GM18498 (cell line): ENCODE measurements at regions not wholly inside any gene's neighbourhood (a gene's known extent, or its start where the extent isn't known, plus 50 kb on each side); places are given as distances from the start of the nearest gene placed in this dataset.
"Not testable (repeated sequence)": the region's sequence is repeated elsewhere in the genome, so short reads cannot be mapped to it uniquely, and the experiment has no call there.

ENCODE experiments used
- ATAC-seq: cut with Tn5 transposase; IDR thresholded peaks from one replicate; pipeline ENCODE4 v1.9.1; 2021; ENCODE audit warnings: mild to moderate bottlenecking, moderate library complexity; ENCODE audit not compliant: unreplicated experiment

DNA sequence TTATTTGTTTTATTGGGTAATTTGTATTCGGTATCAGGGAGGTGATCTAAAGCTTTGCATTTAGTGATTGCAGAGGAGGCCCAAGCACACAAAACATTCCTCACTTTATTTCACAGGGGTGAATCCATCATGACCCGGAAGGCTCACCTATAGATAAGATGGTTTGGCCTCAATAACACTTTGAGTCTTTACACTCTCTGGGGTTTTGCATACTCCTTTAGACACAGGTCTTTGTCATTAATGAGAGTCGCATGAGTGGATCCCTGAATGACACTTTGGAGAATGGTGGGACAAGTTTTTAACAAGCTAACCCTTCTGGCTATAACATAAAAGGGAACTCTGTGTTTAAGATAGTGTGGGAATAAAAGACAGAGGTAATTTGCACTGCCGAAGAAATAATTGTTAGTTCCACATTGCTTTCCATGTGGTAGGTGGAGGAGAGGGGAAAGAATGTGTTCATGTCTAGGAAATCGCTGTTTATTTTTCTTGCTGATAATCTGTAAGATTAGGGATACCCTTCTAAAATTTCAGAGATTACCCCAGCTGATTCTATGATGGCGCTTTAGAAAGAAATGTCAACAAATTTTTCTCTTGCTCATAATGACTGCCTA lies 455.8 kb downstream of the TFEC start:
- ATAC-seq: no peak

DNA sequence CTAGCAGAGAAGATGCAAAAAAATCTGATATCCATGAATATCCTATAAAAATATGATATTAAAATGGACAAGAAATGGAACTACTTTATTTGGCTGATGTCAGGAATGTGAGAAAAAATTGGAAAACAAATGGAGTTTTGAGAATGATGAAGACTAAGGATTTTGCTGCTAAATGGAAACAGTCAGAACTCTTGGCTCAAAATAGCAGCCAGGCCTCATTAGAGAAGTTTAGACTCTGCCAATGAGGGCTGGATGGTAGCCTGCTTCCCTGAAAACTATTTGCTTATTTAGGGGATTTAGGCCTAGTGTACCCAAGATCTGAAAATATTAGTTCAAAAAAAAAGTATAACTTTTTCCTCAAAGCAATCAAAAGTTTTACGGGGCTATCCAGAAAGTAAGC lies 458.5 kb downstream of the TFEC start:
- no peak for ATAC-seq

DNA sequence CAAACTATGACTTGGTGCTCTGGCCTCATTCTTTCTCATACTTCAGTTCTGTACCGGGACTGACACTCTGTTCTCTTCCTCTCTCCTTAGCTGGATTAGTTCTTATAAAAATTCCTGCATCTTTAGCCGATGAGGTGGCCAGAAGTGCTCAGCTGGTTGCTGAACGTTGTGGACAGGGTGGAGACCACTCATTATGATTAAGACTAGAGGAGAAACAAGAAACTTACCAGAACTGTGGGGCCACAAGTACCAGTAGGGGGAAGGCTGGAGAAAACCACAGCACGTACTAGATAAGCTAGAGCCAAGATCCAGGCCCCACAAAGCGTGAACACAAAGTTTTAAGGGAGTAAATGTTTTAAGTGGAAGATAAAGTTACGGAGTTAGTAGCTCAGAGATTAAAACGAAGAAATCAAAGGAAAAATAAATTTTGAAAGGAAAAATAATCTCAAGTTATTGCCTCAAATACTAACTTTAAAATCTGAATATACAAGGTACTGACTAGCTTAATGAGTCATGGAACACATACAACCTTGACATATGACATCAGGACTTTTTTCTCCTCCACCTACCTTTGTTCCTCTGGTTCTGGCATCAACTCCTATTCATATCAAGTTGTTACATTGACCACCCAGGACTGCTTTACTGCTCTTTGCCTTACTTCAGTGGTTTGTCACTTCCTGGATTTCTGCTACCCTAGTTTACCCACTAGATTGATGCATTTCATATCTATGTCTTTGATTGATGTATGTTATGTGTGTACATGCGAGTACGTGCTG lies 469.0 kb downstream of the TFEC start:
- ATAC-seq: no peak

DNA sequence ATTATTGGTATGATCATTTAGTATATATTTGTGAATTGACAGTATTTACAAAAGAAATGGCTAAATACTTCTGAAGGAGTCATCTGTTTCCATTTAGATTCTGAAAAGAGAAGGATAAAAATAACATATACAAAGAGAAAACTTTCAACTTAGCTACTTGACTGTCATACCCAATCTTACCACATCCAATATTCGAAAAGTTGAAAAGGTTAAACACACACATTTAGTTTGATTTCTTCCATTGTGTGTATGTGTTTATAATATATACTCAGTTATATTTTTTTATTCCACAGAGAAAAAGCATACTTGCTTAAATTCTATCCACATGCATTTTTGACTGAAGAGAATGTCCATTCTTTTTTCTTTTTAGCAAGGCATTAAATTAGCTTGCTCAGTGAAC lies 470.7 kb downstream of the TFEC start:
- ATAC-seq: no peak

DNA sequence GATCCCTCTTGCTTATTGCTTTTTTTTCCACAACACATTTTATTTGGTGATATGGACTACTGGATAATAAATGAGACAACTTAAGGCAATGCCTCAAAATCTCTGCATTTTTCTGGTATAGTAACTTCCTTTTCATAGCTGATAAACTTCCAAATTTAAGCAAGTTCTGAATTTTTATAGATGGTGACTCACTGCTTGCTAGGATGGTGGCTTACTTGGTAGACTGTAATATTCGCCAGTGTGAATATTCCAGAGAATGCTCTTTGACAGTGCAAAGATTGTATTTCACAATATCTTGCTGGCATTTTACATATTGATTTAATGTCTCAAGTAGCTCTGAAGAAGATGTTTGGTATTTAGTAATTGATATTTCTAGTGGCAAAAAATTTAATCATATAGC lies 472.4 kb downstream of the TFEC start:
- ATAC-seq: no peak

DNA sequence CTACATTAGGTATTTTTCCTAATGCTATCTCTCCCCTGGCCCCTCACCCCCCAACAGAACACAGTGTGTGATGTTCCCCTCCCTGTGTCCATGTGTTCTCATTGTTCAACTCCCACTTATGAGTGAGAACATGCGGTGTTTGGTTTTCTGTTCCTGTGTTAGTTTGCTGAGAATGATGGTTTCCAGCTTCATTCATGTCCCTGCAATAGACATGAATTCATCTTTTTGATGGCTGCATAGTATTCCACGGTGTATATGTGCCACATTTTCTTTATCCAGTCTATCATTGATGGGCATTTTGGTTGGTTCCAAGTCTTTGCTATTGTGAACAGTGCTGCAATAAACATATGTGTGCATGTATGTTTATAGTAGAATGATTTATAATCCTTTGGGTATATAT lies 473.3 kb downstream of the TFEC start:
- ATAC-seq: not testable (repeated sequence)

DNA sequence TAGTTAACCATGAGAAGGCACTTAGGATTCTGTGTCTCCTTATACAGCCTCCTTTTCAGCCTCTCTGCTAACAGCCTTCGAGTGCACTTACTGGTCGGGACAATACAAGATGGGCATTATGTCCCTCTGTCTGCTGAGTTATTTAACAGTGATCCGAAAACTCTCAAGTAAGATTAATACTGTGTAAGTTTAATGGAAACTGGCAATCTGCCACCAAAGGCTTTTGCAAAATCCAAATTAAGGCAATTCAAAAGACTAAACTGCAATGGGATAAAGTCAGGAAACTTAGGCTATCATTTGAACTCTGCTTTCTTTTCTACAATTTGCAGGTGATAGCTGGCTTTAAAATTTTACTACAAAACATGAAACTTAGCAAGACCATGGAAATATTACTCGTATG lies 477.8 kb downstream of the TFEC start:
- no peak for ATAC-seq

DNA sequence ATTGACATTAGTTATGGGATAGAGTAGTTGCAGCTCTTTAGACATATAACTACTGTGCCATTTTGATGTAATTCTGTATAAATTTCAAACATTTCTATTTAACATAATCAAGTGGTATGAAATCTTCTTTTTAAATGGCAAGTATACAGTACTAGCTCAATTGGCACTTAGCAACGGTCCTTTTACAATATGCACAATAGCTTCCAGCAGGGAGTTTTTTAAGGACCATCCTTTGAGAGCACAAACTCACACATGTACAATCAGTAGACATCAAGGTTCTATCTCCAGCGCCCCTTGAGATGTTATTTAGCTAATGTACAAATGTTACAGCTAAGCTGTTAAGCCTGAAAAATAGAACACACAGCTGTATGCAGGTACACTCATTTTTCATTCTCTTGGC lies 480.7 kb downstream of the TFEC start:
- ATAC-seq: no peak

DNA sequence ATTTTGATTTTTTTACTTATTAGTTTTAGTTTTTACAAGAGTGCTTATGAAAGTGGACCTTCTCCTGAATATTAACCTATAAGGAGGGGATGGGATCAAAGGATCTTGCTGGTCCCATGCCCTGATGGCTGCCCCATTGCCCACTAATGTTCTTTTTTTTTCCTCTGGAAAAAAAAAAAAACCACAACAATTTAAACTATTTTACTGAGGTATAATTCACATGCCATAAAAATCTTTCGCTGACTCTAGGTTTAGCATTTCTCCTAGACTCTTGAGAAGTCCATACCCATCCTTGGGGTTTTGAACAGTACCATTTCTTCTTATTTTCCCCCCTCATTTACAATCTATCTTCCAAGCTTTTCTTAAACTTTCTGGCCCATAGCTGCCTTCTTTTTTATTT lies 481.8 kb downstream of the TFEC start:
- ATAC-seq: no peak

DNA sequence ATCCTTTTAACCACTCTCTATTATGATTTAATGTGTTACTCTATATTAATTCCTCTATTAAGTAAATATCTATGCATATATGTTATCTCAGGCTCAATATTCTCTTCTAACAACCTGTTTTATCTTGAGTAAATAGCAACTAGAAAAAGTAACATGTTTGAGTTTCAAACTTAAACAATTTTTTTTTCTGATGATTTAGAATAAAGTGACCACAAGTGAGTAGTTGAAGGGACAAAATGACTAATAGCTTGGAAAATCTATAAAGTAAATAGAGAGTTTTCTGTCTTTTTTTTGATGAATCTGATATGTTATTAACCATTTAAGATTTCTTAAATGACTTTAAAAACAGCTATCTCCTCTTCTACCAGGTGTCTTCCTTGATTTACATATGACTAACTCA lies 483.8 kb downstream of the TFEC start:
- ATAC-seq: no peak

DNA sequence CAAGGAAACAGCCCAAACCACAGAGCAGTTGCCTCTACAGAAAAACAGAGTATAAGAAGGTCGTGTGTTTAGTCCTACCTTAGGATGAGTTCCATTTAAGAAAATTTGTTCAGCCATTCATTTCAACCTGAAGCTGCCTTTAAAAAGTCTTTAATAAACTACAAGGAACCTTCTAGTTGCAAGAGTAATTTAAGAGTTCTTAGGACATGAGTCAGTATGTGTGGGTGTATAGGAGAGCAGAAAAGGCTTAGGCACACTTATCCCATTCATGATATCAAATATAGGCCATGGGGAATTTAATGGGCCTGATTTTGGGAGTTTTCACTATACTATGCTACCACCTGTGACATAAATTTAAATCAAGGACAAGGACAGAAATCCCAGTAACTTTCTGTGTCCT lies 496.8 kb downstream of the TFEC start:
- no peak for ATAC-seq

DNA sequence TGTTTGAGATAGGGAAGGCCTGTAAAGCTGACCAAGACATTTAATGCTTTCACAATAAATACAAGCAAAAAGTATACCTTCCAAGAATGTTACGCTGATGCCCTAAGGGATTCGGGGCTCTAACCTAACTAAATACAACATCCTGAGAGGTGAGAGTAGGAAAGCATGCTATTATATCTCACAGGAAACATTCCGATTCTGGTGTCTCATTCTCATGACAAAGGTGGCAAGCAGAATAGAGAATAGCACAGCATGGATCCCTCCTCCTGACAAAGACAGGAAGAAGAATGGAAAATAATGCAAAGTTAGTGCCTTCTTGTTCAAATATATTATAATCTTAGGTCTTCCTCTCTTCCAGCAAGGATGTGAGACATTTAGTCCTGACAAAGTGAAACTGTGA lies 504.3 kb downstream of the TFEC start:
- no peak for ATAC-seq

DNA sequence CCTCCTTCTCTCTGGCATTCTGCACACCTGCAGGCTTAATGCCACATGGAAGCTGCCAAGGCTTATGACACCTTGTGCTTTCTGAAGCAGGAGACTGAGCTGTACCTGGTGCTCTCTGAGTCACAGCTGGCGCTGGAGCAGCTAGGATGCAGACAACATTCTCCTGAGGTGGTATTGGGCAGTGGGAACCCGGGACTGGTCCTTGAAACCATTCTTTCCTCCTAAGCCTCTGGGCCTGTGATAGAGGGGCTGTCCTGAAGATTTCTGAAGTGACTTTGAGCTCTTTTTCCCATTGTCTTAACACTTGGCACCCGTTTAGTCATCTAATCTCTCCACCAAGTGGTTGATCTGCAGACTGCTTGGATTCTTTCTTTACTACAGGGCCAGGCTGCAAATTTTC lies 508.4 kb downstream of the TFEC start:
- no peak for ATAC-seq

DNA sequence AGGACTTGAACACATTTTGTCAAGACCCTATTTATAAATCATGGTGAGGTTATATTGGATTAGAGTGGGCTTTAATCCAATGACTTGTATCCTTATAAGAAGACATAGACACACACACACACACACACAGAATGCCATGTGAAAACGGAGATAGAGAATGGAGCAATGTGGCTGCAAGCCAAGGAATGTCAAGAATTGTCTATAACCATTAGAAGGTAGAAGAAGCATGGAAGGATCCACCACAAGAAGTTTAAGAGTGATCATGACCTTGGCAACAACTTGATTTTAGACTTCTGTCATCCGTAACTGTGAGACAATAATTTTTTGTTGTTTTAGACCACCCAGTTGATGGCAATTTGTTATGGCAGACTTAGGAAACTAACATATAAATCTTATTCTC lies 514.2 kb downstream of the TFEC start:
- no peak for ATAC-seq

DNA sequence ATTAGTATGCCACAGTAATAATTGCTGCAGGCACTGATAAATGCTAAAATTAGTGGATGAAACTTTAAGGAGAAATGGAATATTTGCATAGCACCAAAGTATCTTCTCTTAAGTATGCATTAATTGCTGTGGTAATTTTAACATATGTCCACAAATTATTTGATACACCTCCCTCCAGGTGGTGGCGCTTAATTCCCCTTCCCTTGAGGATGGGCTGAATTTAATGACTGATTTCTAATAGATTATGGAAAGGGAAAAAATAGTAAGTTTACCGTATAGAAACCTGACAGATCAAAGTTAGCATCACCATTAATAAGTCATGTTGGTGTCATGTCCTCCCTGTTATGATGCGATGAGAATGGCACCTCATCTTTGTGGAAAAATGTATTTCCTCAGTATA lies 519.2 kb downstream of the TFEC start:
- no peak for ATAC-seq

DNA sequence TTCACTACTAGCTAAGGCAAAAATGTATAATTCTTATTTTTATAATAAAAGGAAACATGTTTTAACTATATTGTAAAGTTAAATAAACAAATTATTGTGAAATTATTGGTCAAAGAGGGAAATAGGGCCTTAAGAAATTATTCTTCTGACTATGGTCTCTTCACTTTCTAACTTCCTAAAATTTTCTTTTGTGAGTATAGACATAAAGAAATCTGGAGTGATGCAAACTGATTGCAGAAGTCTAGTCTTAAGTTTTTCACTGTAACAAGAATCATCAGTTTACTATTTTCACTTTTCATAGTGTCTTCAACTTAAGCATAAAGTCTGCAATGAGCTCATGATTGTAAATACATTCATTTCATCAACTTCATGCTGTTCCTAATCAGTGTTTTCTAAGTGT lies 525.4 kb downstream of the TFEC start:
- ATAC-seq: no peak

DNA sequence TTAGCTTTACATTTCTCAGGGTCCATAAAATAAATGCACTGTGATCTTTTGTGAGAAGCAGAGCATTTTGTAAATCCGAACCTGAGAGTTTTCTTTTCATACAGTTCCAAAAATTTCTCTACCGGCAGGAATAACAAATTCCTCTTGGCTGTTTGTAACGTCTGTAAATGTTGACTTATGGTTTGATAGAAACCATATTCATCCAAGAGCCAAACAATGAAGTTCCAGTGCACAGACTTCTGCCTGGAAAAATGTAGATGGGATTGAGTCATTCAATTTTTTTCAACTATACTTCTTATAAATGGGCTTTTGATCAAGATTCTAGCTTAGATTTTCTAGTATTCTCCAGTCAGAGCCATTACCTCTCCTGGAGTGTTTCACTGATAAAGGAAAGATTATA lies 530.6 kb downstream of the TFEC start:
- ATAC-seq: no peak

DNA sequence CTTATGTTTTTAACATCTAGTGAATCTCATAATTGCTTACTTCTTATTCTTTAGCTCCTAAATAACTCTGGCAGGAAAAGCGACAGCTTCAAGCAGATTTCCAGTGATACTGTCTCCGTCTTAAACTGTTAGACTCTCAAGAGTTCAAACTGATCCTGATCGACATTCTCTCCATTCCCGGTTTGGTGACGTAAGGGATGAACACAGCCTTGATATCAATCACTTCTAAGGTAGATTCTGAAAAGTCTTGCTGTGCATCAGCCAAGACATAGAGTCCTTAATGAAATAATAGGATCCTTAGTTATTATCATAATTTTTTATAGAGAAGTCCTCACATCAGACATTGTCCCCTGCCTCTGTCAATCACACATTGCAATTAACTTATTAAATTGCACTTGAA lies 534.6 kb downstream of the TFEC start:
- ATAC-seq: no peak

DNA sequence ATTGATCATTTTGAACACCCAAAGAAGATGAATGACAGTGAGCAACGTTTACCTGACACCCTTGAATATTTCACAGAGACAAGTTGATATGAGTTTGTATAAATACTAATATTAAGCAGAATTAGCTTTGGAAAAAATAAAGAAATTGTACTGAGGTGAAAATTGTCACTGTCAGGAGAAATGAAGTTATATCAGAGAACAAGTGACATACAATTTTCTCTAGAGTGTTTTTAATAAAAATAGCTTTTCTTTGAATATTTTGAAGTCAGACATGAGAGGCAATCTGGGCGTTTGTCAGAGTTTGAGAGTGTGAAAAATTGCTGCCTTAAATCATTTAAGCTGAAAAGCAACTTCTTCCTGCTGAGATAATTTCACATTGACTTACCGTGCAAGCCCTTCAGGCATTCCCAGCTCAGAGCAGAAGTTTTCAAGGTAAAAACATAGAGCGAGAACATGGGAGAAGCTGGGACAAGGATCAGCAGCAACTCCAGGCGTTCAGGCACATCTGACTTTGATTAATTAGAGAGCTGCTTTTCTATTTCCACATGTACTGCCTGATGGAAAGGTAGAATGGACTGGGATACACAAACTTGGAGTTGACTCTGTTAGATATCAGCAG lies 535.9 kb downstream of the TFEC start:
- no peak for ATAC-seq

DNA sequence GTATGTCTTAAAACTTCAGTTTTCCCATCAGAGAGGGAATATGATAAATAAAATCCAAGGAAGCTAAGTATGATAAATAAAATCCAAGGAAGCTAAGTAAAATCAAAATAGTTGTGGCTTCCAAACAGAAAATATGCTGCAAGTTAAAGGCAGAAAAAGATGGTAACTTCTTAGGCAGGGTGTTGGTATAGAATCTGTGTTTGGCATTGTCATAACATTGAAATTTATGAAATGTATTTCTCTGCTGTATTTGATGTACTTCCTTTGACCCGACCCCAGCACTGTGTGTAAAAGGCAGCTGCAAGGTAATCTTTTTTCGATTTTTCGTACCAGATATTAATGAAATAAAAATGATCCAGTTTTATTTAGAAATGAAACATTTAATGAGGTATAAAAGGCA lies 537.2 kb downstream of the TFEC start:
- no peak for ATAC-seq

DNA sequence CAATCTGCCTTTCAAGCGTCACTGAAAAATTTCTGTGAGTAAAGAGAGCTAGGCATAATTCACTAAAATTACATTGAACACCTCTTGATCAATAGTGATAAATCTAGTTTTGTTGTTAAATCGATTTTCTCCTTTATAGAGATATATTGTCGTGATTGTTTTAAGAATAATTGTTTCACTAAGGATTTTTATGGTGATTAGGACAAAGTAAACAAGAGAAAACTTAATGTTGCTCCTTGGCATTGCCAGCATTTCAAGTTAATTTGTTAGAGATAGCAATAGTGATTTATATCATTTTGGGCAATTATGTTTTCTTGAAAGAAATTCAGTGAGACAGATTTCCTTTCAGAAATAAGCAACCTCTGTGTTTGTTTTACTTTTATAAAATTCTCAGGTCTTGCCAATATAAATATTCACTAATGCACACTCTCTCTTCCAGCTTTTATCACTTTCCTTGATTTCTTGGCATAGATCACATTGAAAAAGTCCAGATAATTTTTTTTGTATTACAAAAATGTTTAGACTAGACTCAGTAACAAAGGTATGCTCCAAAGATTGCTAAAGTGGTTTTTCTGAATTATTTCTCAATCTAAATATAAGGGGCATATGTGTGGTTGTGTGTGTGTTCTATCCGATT lies 538.7 kb downstream of the TFEC start:
- ATAC-seq: no peak

DNA sequence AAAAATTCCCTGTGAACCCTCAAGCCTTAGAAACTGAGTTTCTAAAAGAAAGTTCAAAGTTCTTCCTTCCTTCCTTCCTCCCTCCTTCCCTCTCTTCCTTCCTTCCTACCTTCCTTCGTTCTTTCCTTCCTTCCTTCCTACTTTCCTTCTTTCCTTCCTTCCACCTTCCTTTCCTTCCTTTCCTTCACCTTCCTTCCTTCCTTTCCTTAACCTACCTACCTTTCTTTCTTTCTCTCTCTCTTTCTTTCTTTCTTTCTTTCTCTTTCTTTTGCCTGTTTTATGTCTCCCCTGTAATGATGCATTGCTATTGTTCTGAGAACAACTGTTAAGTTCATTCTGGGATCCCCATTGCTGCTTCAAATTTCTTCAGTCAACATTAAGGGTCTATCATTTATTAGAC lies 551.1 kb downstream of the TFEC start:
- no peak for ATAC-seq
